ENCODE measurements at regions not wholly inside any gene's neighbourhood (a gene's known extent, or its start where the extent isn't known, plus 50 kb on each side); places are given as distances from the start of the nearest gene placed in this dataset.

GRCh38 chr13:32903720-32904119 is 112.5 kb upstream of the KL start (continued):
- TF ChIP-seq ZNF710 (CRISPR knock-in tag; IDR thresholded peaks at IDR 0.05; ENCODE audit: borderline replicate concordance) (no peak), ZNF619 (CRISPR knock-in tag; IDR thresholded peaks at IDR 0.05) (no peak)

- Histone ChIP-seq H3K9ac (ENCODE audit: insufficient read depth, low read depth, low read length) (no peak overlapping the region), H2AFZ (ENCODE audit: low read length) (no peak overlapping the region), H3K4me1 (ENCODE audit: insufficient read depth, low read length) (no peaks in the 10 kb centered on the region), H3K36me3 (replicated peaks in 1 of 2; ENCODE audit: control insufficient read depth in 1 of 2, insufficient read depth in 2 of 2, low read length in 2 of 2) (no peaks in the 10 kb centered on the region), H3K27me3 (ENCODE audit: control insufficient read depth in 1 of 2, insufficient read depth in 2 of 2, low read length in 2 of 2) (no peaks in the 10 kb centered on the region; a peak in 2 of 5 replicates), H4K20me1 (ENCODE audit: insufficient read depth, low read length) (no peaks in the 10 kb centered on the region), H3K27ac (ENCODE audit: extremely low read length, insufficient read depth, low read length) (no peak overlapping the region), H3K4me2 (ENCODE audit: low read depth, low read length) (no peak overlapping the region), H3K79me2 (ENCODE audit: insufficient read depth, low read length) (no peaks in the 10 kb centered on the region), H3K4me3 (replicated peaks in 1 of 3; ENCODE audit: insufficient read depth in 1 of 3, low read depth in 2 of 3, low read length in 3 of 3) (no peak overlapping the region), H3K9me3 (ENCODE audit: low read length) (no peaks in the 10 kb centered on the region)
- in situ Hi-C loops (cut with HindIII; ENCODE audit: extremely low pct_ligation_motif_present, low pct_unique_long_range_greater_than_20kb) = no loop called here
- POLR2A ChIA-PET = no interaction called here
- DNase-seq (ENCODE audit: low spot score) = no peak
- FAIRE-seq = no peak
- intact Hi-C loops (cut with micrococcal nuclease; ENCODE audit: unreplicated experiment) = no loop called here
- ATAC-seq = no peak
- CTCF ChIA-PET (ENCODE audit: low intra/inter-chr PET ratio, low total read pairs) = no interaction called here
- no TSS peak for BruUV-seq (replicated peaks)
- 59% methylated on average over 2 of the region's 2 CpGs for WGBS (ENCODE audit: low lambda C conversion rate)
- no peak for TF ChIP-seq RERE (CRISPR knock-in tag; IDR thresholded peaks at IDR 0.05; ENCODE audit: low read depth)
- TF ChIP-seq MAX (IDR thresholded peaks at IDR 0.05) = no peak
- TF ChIP-seq ZNF30 (CRISPR knock-in tag; IDR thresholded peaks at IDR 0.05) = no peak
- TF ChIP-seq ZNF879 (CRISPR knock-in tag; IDR thresholded peaks at IDR 0.05) = no peak
- TF ChIP-seq ZNF318 (CRISPR knock-in tag; IDR thresholded peaks at IDR 0.05) = no peak
Observed at GRCh38 chr13:32904266-32904665, 112.0 kb upstream of the KL start.

Data from HepG2 (cell line).